ENCODE measurements at regions not wholly inside any gene's neighbourhood (a gene's known extent, or its start where the extent isn't known, plus 50 kb on each side); places are given as distances from the start of the nearest gene placed in this dataset.

DNA sequence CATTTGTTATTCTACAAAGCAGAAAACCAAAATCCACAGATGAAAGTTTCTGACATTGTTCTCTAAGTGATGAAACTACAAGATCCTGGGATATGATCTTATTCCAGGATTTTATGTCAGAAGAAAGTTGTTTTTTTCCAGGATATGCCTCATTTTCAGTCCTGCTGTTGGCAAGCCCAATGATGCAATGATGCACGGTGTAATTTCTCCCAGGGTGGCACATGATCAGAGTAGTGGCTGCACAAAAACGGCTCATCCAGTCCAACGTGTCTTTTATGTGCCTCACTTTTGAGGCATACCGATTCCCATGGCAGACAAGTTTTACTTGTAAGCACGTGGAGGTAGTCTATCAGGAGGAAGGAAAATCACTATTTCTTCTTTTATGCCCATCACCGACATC is 302.3 kb upstream of the JAG1 start:
- TF ChIP-seq POLR2A (IDR thresholded peaks at IDR 0.05), result no peak
- TF ChIP-seq, protein P1, sequence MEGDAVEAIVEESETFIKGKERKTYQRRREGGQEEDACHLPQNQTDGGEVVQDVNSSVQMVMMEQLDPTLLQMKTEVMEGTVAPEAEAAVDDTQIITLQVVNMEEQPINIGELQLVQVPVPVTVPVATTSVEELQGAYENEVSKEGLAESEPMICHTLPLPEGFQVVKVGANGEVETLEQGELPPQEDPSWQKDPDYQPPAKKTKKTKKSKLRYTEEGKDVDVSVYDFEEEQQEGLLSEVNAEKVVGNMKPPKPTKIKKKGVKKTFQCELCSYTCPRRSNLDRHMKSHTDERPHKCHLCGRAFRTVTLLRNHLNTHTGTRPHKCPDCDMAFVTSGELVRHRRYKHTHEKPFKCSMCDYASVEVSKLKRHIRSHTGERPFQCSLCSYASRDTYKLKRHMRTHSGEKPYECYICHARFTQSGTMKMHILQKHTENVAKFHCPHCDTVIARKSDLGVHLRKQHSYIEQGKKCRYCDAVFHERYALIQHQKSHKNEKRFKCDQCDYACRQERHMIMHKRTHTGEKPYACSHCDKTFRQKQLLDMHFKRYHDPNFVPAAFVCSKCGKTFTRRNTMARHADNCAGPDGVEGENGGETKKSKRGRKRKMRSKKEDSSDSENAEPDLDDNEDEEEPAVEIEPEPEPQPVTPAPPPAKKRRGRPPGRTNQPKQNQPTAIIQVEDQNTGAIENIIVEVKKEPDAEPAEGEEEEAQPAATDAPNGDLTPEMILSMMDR (IDR thresholded peaks at IDR 0.05), result no peak

Data from uterus (tissue), 2 donors.